ENCODE measurements at regions not wholly inside any gene's neighbourhood (a gene's known extent, or its start where the extent isn't known, plus 50 kb on each side); places are given as distances from the start of the nearest gene placed in this dataset.

- TF ChIP-seq CTCF (conservative IDR thresholded peaks at IDR 0.05 in 1 of 2, IDR thresholded peaks at IDR 0.05 in 1 of 2; ENCODE audit: extremely low read depth in 1 of 2, insufficient read depth in 1 of 2, low read depth in 1 of 2, low read length in 2 of 2), result no peak
- no peak for TF ChIP-seq EZH2 (IDR thresholded peaks at IDR 0.05; ENCODE audit: borderline replicate concordance, low read length)
Measured at GRCh38 chr7:25626451-25627131, 398.3 kb upstream of the NPVF start.
